ENCODE measurements at regions not wholly inside any gene's neighbourhood (a gene's known extent, or its start where the extent isn't known, plus 50 kb on each side); places are given as distances from the start of the nearest gene placed in this dataset.
A peak's percentile ranks its signal among the peaks of the same experiment; 100 is the strongest.

GRCh38 chr10:80945264-80945880 is 407.7 kb downstream of the SH2D4B start:
- Histone ChIP-seq H3K27ac (no peak overlapping the region), H3K4me3 (ENCODE audit: low read depth, low read length) (no peak overlapping the region), H3K27me3 (ENCODE audit: control insufficient read depth, insufficient read depth, low read length) (no peaks in the 10 kb centered on the region), H3K79me2 (no peaks in the 10 kb centered on the region), H3K9ac (no peak overlapping the region), H2AFZ (no peak overlapping the region), H3K9me3 (ENCODE audit: control insufficient read depth, low read length) (no peaks in the 10 kb centered on the region), H3K4me1 (no peaks in the 10 kb centered on the region), H3K36me3 (ENCODE audit: control insufficient read depth, insufficient read depth, low read length) (no peaks in the 10 kb centered on the region), H3K4me2 (ENCODE audit: low read length) (no peak overlapping the region)
- TF ChIP-seq CTCF (IDR thresholded peaks at IDR 0.05) = peak; percentile 51

- H3K27me3 ChIP-seq (ENCODE audit: control insufficient read depth, insufficient read depth, low read length) = no peaks in the 10 kb centered on the region
- no peak overlapping the region for H2AFZ ChIP-seq
- no peak overlapping the region for H3K4me2 ChIP-seq (ENCODE audit: low read length)
- no peaks in the 10 kb centered on the region for H3K4me1 ChIP-seq
- no peak for TF ChIP-seq CTCF (IDR thresholded peaks at IDR 0.05)
- H3K79me2 ChIP-seq = no peaks in the 10 kb centered on the region
- H3K4me3 ChIP-seq (ENCODE audit: low read depth, low read length) = no peak overlapping the region
- no peaks in the 10 kb centered on the region for H3K36me3 ChIP-seq (ENCODE audit: control insufficient read depth, insufficient read depth, low read length)
- no peak overlapping the region for H3K27ac ChIP-seq
- H3K9ac ChIP-seq = no peak overlapping the region
- H3K9me3 ChIP-seq (ENCODE audit: control insufficient read depth, low read length) = no peaks in the 10 kb centered on the region
These were observed 408.4 kb downstream of the SH2D4B start for GRCh38 chr10:80946073-80946472.

GRCh38 chr10:80946957-80947726 is 409.4 kb downstream of the SH2D4B start:
- TF ChIP-seq CTCF (IDR thresholded peaks at IDR 0.05) = no peak
- H3K4me1 ChIP-seq = no peaks in the 10 kb centered on the region
- H2AFZ ChIP-seq = no peak overlapping the region
- no peaks in the 10 kb centered on the region for H3K79me2 ChIP-seq
- H3K4me3 ChIP-seq (ENCODE audit: low read depth, low read length) = no peak overlapping the region
- H3K4me2 ChIP-seq (ENCODE audit: low read length) = no peak overlapping the region
- no peaks in the 10 kb centered on the region for H3K9me3 ChIP-seq (ENCODE audit: control insufficient read depth, low read length)
- H3K27ac ChIP-seq = no peak overlapping the region
- no peaks in the 10 kb centered on the region for H3K27me3 ChIP-seq (ENCODE audit: control insufficient read depth, insufficient read depth, low read length)
- no peaks in the 10 kb centered on the region for H3K36me3 ChIP-seq (ENCODE audit: control insufficient read depth, insufficient read depth, low read length)
- H3K9ac ChIP-seq = no peak overlapping the region

GRCh38 chr10:80949785-80950184 is 412.1 kb downstream of the SH2D4B start:
- Histone ChIP-seq H3K27ac (no peak overlapping the region), H3K79me2 (no peaks in the 10 kb centered on the region), H3K9ac (no peak overlapping the region), H3K36me3 (ENCODE audit: control insufficient read depth, insufficient read depth, low read length) (no peaks in the 10 kb centered on the region), H2AFZ (no peak overlapping the region), H3K9me3 (ENCODE audit: control insufficient read depth, low read length) (no peaks in the 10 kb centered on the region), H3K4me2 (ENCODE audit: low read length) (no peak overlapping the region), H3K27me3 (ENCODE audit: control insufficient read depth, insufficient read depth, low read length) (no peaks in the 10 kb centered on the region), H3K4me3 (ENCODE audit: low read depth, low read length) (no peak overlapping the region), H3K4me1 (no peaks in the 10 kb centered on the region)
- no peak for TF ChIP-seq CTCF (IDR thresholded peaks at IDR 0.05)
